GM12878 (cell line): ENCODE measurements at regions not wholly inside any gene's neighbourhood (a gene's known extent, or its start where the extent isn't known, plus 50 kb on each side); places are given as distances from the start of the nearest gene placed in this dataset.

Source experiments
- ATAC-seq: fragments of 200-7000 bp; cut with Tn5 transposase; 3 replicates; pipeline ENCODE4 v1.9.1; 2020; ENCODE audit warnings: mild to moderate bottlenecking, moderate library complexity
- BruUV-seq: library from RNA; stranded (reverse); fragments of 400-500 nt; replicated peaks from 2 replicates; lab custom pipeline; 2021; lab: Mats Ljungman, UMichigan
- CTCF ChIA-PET: fragments of 300-600 bp; sonication (Branson Sonifier 250); formaldehyde crosslinking; extraction: SDS; loops from one replicate; lab custom pipeline; 2021; ENCODE audit warnings: inconsistent platforms; lab: Yijun Ruan, JAX
- POLR2A ChIA-PET: fragments of 350-600 bp; formaldehyde crosslinking; extraction: SDS; loops from one replicate; lab custom pipeline; 2021; ENCODE audit warnings: inconsistent platforms; lab: Charles Lee
- RAD21 ChIA-PET: fragments of 300-600 bp; sonication (Branson Sonifier 250); formaldehyde crosslinking; loops from one replicate; lab custom pipeline; 2023; ENCODE audit warnings: antibody characterized with exemption; ENCODE audit not compliant: unreplicated experiment; lab: Charles Lee
- SMC1A ChIA-PET: fragments of 300-600 bp; sonication (Branson Sonifier 250); formaldehyde crosslinking; loops from one replicate; lab custom pipeline; 2023; ENCODE audit not compliant: unreplicated experiment, uncharacterized antibody; lab: Charles Lee
- DNase-seq: peaks from one replicate; pipeline ENCODE4 v3.0.0-alpha.2; 2011; ENCODE audit warnings: low read depth, low spot score
- FAIRE-seq: peaks from 3 replicates; lab custom pipeline; 2011; peaks lifted over from hg19 to GRCh38; lab: Jason Lieb, UNC
- H2AFZ ChIP-seq: 2 replicates; pipeline ENCODE4 v1.6.0; 2011; ENCODE audit warnings: low read depth, low read length, control low read depth; ENCODE audit not compliant: control insufficient read depth
- H3K27ac ChIP-seq: 2 replicates; pipeline ENCODE4 v1.5.1; 2011; ENCODE audit warnings: control low read depth; ENCODE audit not compliant: control insufficient read depth, insufficient read depth
- H3K27me3 ChIP-seq, 2 experiments: replicated peaks in 1 of 2; 2 replicates each; pipeline versions ENCODE4 v1.6.0 to v1.6.1; 2011; ENCODE audit warnings: low read length in 1 of 2; ENCODE audit not compliant: control insufficient read depth in 2 of 2, insufficient read depth in 2 of 2
- H3K36me3 ChIP-seq, 2 experiments: 2 replicates each; pipeline ENCODE4 v1.5.1; 2011; ENCODE audit warnings: low read length in 1 of 2; ENCODE audit not compliant: control insufficient read depth in 2 of 2, insufficient read depth in 2 of 2
- H3K4me1 ChIP-seq: 2 replicates; pipeline ENCODE4 v1.6.1; 2011; ENCODE audit warnings: mild to moderate bottlenecking, low read length, moderate library complexity, mixed read lengths; ENCODE audit not compliant: control insufficient read depth, insufficient read depth
- H3K4me2 ChIP-seq: 2 replicates; pipeline ENCODE4 v1.6.0; 2011; ENCODE audit warnings: control low read depth; ENCODE audit not compliant: control insufficient read depth, insufficient read depth
- H3K4me3 ChIP-seq: fragments of 200-600 bp; sonication (generic); 2 replicates; pipeline ENCODE4 v1.5.1; 2016
- H3K79me2 ChIP-seq: 2 replicates; pipeline ENCODE4 v1.6.0; 2011; ENCODE audit warnings: low read length; ENCODE audit not compliant: control insufficient read depth, insufficient read depth
- H3K9ac ChIP-seq: 2 replicates; pipeline ENCODE4 v1.8.0; 2011; ENCODE audit warnings: low read length, control low read depth, mixed read lengths; ENCODE audit not compliant: control insufficient read depth, insufficient read depth
- H3K9me3 ChIP-seq: replicated peaks from 3 replicates; pipeline ENCODE4 v1.5.1; 2011; ENCODE audit warnings: mild to moderate bottlenecking, low read length; ENCODE audit not compliant: control insufficient read depth, insufficient read depth
- H4K20me1 ChIP-seq: 2 replicates; pipeline ENCODE4 v1.6.0; 2011; ENCODE audit not compliant: control insufficient read depth, insufficient read depth
- BACH1 ChIP-seq: fragments of 450-650 bp; IDR thresholded peaks from 2 replicates; pipeline ENCODE4 v1.6.1; 2017; ENCODE audit warnings: mild to moderate bottlenecking, borderline replicate concordance
- BRCA1 ChIP-seq: IDR thresholded peaks from 2 replicates; pipeline ENCODE4 v1.6.1; 2011; ENCODE audit warnings: low read depth, low read length, improper control_type of control experiment
- CBX5 ChIP-seq: sonication (generic); IDR thresholded peaks from 2 replicates; pipeline ENCODE4 v1.6.1; 2016; ENCODE audit warnings: low read depth, moderate library complexity, mild to moderate bottlenecking, inconsistent platforms
- DPF2 ChIP-seq: fragments of 450-650 bp; IDR thresholded peaks from 2 replicates; pipeline ENCODE4 v1.6.1; 2017; ENCODE audit warnings: mild to moderate bottlenecking
- EP300 ChIP-seq, 2 experiments: fragments of 150-350 bp in 1 of 2; IDR thresholded peaks; 2 replicates each; pipeline ENCODE4 v1.6.1; 2011 to 2012; ENCODE audit warnings: low read depth in 2 of 2, low read length in 2 of 2, borderline replicate concordance in 1 of 2, improper control_type of control experiment in 1 of 2, inconsistent platforms in 1 of 2; ENCODE audit not compliant: control insufficient read depth in 1 of 2
- GATAD2B ChIP-seq: fragments of 450-650 bp; conservative IDR thresholded peaks from 2 replicates; pipeline ENCODE4 v1.6.1; 2017; ENCODE audit warnings: low read depth, mild to moderate bottlenecking, moderate library complexity
- KAT2A ChIP-seq: conservative IDR thresholded peaks from 2 replicates; pipeline ENCODE4 v1.6.1; 2011; ENCODE audit warnings: low read depth, low read length; ENCODE audit not compliant: control insufficient read depth
- MYC ChIP-seq: IDR thresholded peaks from 2 replicates; pipeline ENCODE4 v1.6.1; 2011; ENCODE audit warnings: mild to moderate bottlenecking, low read length, moderate library complexity, inconsistent platforms; ENCODE audit not compliant: insufficient read depth, insufficient replicate concordance, insufficient read length, severe bottlenecking
- NR2F1 ChIP-seq: fragments of 450-650 bp; conservative IDR thresholded peaks from 2 replicates; pipeline ENCODE4 v1.6.1; 2017; ENCODE audit warnings: mild to moderate bottlenecking
- POLR2AphosphoS5 ChIP-seq: IDR thresholded peaks from 2 replicates; pipeline ENCODE4 v1.6.1; 2011; ENCODE audit warnings: mild to moderate bottlenecking, low read length, inconsistent platforms
- STAT3 ChIP-seq: IDR thresholded peaks from 2 replicates; pipeline ENCODE4 v1.6.1; 2011; ENCODE audit warnings: low read depth, low read length, improper control_type of control experiment
- SUZ12 ChIP-seq: fragments of 200-600 bp; sonication (generic); IDR thresholded peaks from one replicate; pipeline ENCODE4 v1.6.1; 2018; ENCODE audit warnings: antibody characterized with exemption, mild to moderate bottlenecking; ENCODE audit not compliant: unreplicated experiment
- TARDBP ChIP-seq: IDR thresholded peaks from 2 replicates; pipeline ENCODE4 v1.6.1; 2016; ENCODE audit warnings: borderline replicate concordance
- ZNF274 ChIP-seq: IDR thresholded peaks from one replicate; pipeline ENCODE4 v1.8.0; 2011; ENCODE audit not compliant: insufficient read length, insufficient read depth
- WGBS: methylation state at CpG from one replicate; pipeline ENCODE4 v1.1.6; 2016; ENCODE audit warnings: low lambda C conversion rate; ENCODE audit not compliant: insufficient replicate concordance, insufficient coverage; ENCODE audit errors: missing lambda C conversion rate; 5-methylcytosine and 5-hydroxymethylcytosine counted together
- in situ Hi-C: fragments of 300-500 bp; cut with MboI; formaldehyde crosslinking; loops from 9 replicates; pipeline ENCODE4 v1.14.3; 2018; ENCODE audit warnings: mixed read lengths
- intact Hi-C: fragments of 100-400 bp; cut with micrococcal nuclease; formaldehyde crosslinking; loops from one replicate; pipeline ENCODE4 v1.14.2; 2022; ENCODE audit not compliant: unreplicated experiment
- TF ChIP-seq, protein P1 (sequence below): fragments of 450-650 bp; formaldehyde crosslinking; IDR thresholded peaks from 2 replicates; pipeline ENCODE4 v1.4.0; 2022; ENCODE audit warnings: mild to moderate bottlenecking, moderate library complexity
- TF ChIP-seq, protein P2 (sequence below): fragments of 450-650 bp; IDR thresholded peaks from 2 replicates; pipeline ENCODE4 v1.6.1; 2016; ENCODE audit warnings: mild to moderate bottlenecking
- TF ChIP-seq, protein P3 (sequence below): IDR thresholded peaks from 2 replicates; pipeline ENCODE4 v1.6.1; 2012; ENCODE audit warnings: low read depth, low read length, improper control_type of control experiment

GRCh38 chr2:237240252-237240651 is 154.6 kb downstream of the COPS8 start:
- in situ Hi-C loops (no loop called here), intact Hi-C loops (no loop called here)
- DNase-seq, result no peak
- ChIA-PET SMC1A (no interaction called here), RAD21 (no interaction called here), CTCF (no interaction called here), POLR2A (no interaction called here)
- no peak for FAIRE-seq
- Histone ChIP-seq H3K27me3 (no peaks in the 10 kb centered on the region), H3K4me3 (no peak overlapping the region), H3K27ac (no peak overlapping the region), H3K9ac (no peak overlapping the region), H3K4me2 (no peak overlapping the region), H3K36me3 (no peaks in the 10 kb centered on the region), H3K4me1 (no peaks in the 10 kb centered on the region), H4K20me1 (no peaks in the 10 kb centered on the region), H3K79me2 (no peaks in the 10 kb centered on the region)
- ATAC-seq, result no peak
- BruUV-seq, result no TSS peak
- no peak for TF ChIP-seq BRCA1
- TF ChIP-seq KAT2A, result no peak
- TF ChIP-seq BACH1, result no peak
- TF ChIP-seq, protein P1, sequence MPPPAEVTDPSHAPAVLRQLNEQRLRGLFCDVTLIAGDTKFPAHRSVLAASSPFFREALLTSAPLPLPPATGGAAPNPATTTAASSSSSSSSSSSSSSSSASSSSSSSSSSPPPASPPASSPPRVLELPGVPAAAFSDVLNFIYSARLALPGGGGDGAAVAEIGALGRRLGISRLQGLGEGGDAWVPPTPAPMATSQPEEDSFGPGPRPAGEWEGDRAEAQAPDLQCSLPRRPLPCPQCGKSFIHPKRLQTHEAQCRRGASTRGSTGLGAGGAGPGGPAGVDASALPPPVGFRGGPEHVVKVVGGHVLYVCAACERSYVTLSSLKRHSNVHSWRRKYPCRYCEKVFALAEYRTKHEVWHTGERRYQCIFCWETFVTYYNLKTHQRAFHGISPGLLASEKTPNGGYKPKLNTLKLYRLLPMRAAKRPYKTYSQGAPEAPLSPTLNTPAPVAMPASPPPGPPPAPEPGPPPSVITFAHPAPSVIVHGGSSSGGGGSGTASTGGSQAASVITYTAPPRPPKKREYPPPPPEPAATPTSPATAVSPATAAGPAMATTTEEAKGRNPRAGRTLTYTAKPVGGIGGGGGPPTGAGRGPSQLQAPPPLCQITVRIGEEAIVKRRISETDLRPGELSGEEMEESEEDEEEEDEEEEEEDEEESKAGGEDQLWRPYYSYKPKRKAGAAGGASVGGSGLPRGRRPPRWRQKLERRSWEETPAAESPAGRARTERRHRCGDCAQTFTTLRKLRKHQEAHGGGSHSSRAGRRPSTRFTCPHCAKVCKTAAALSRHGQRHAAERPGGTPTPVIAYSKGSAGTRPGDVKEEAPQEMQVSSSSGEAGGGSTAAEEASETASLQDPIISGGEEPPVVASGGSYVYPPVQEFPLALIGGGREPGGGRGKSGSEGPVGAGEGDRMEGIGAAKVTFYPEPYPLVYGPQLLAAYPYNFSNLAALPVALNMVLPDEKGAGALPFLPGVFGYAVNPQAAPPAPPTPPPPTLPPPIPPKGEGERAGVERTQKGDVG (CRISPR knock-in tag), result no peak
- no peak for TF ChIP-seq EP300 (IDR thresholded peaks at IDR 0.05; ENCODE audit: borderline replicate concordance in 1 of 2, control insufficient read depth in 1 of 2, low read depth in 2 of 2, low read length in 2 of 2)
- no peak for TF ChIP-seq ZNF274
- TF ChIP-seq, protein P2, sequence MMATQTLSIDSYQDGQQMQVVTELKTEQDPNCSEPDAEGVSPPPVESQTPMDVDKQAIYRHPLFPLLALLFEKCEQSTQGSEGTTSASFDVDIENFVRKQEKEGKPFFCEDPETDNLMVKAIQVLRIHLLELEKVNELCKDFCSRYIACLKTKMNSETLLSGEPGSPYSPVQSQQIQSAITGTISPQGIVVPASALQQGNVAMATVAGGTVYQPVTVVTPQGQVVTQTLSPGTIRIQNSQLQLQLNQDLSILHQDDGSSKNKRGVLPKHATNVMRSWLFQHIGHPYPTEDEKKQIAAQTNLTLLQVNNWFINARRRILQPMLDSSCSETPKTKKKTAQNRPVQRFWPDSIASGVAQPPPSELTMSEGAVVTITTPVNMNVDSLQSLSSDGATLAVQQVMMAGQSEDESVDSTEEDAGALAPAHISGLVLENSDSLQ, result no peak
- TF ChIP-seq POLR2AphosphoS5, result no peak
- no peak for TF ChIP-seq CBX5
- TF ChIP-seq DPF2, result no peak
- TF ChIP-seq, protein P3, sequence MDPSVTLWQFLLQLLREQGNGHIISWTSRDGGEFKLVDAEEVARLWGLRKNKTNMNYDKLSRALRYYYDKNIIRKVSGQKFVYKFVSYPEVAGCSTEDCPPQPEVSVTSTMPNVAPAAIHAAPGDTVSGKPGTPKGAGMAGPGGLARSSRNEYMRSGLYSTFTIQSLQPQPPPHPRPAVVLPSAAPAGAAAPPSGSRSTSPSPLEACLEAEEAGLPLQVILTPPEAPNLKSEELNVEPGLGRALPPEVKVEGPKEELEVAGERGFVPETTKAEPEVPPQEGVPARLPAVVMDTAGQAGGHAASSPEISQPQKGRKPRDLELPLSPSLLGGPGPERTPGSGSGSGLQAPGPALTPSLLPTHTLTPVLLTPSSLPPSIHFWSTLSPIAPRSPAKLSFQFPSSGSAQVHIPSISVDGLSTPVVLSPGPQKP, result no peak
- no peak for TF ChIP-seq NR2F1
- no peak for TF ChIP-seq MYC
- TF ChIP-seq SUZ12, result no peak
- no peak for TF ChIP-seq GATAD2B
- no peak for TF ChIP-seq STAT3
- TF ChIP-seq TARDBP, result no peak
- TF ChIP-seq, all 136 proteins: peak for 0
- 36% methylated on average over 5 of the region's 5 CpGs for WGBS
- no peaks in the 10 kb centered on the region; the same call in 1 of the 3 replicates for H3K9me3 ChIP-seq
- H2AFZ ChIP-seq, result no peak overlapping the region
